SU-DHL-6 (cell line): ENCODE measurements at regions not wholly inside any gene's neighbourhood (a gene's known extent, or its start where the extent isn't known, plus 50 kb on each side); places are given as distances from the start of the nearest gene placed in this dataset.

Source experiments
- H2AFZ ChIP-seq: fragments of 200-600 bp; sonication (generic); 2 replicates; pipeline ENCODE4 v1.6.1; 2014; ENCODE audit warnings: low read depth, mild to moderate bottlenecking, moderate library complexity, mixed read lengths, antibody characterized with exemption, low read length; ENCODE audit not compliant: severe bottlenecking
- H3F3A ChIP-seq: fragments of 200-600 bp; shearing (Covaris generic); 2 replicates; pipeline ENCODE4 v1.6.0; 2016; ENCODE audit warnings: antibody characterized with exemption, mild to moderate bottlenecking; ENCODE audit not compliant: insufficient read depth
- H3K27ac ChIP-seq: fragments of 200-600 bp; sonication (generic); 2 replicates; pipeline ENCODE4 v1.5.1; 2016; ENCODE audit warnings: low read depth, mild to moderate bottlenecking, low read length, moderate library complexity, mixed read lengths
- H3K27me3 ChIP-seq: fragments of 200-600 bp; sonication (generic), shearing (Covaris generic); 2 replicates; pipeline ENCODE4 v1.6.0; 2014; ENCODE audit warnings: mild to moderate bottlenecking, low read length
- H3K36me3 ChIP-seq: fragments of 200-600 bp; sonication (generic); 2 replicates; pipeline ENCODE4 v1.6.1; 2014; ENCODE audit warnings: mild to moderate bottlenecking, low read length, mixed read lengths
- H3K4me2 ChIP-seq: fragments of 300-600, 200-600 bp; shearing (Covaris generic), sonication (generic); 2 replicates; pipeline ENCODE4 v1.6.0; 2014; ENCODE audit warnings: low read length, low read depth, mild to moderate bottlenecking; ENCODE audit not compliant: poor library complexity, severe bottlenecking
- H3K4me3 ChIP-seq: fragments of 200-600 bp; sonication (generic); 2 replicates; pipeline ENCODE4 v1.5.1; 2014; ENCODE audit warnings: antibody characterized with exemption, low read length, mild to moderate bottlenecking, mixed read lengths; ENCODE audit not compliant: insufficient read depth, poor library complexity, severe bottlenecking
- H3K79me2 ChIP-seq: fragments of 200-600 bp; sonication (generic); 2 replicates; pipeline ENCODE4 v1.6.1; 2014; ENCODE audit warnings: mild to moderate bottlenecking, low read length, moderate library complexity; ENCODE audit not compliant: insufficient read depth
- H3K9ac ChIP-seq: fragments of 200-600 bp; sonication (generic); 2 replicates; pipeline ENCODE4 v1.7.0; 2014; ENCODE audit warnings: mild to moderate bottlenecking, low read length
- H3K9me2 ChIP-seq: fragments of 200-600 bp; sonication (generic); replicated peaks from 2 replicates; pipeline ENCODE4 v1.6.1; 2014; ENCODE audit warnings: low read length; ENCODE audit not compliant: insufficient read depth
- H3K9me3 ChIP-seq: fragments of 200-600 bp; sonication (generic); 2 replicates; pipeline ENCODE4 v1.6.1; 2014; ENCODE audit warnings: low read length, mixed read lengths; ENCODE audit not compliant: insufficient read depth
- H4K20me1 ChIP-seq: fragments of 200-600 bp; sonication (generic); 2 replicates; pipeline ENCODE4 v1.6.1; 2014; ENCODE audit warnings: low read depth, mild to moderate bottlenecking, antibody characterized with exemption, low read length, moderate library complexity, mixed read lengths
- CTCF ChIP-seq: fragments of 200-600 bp; sonication (generic); IDR thresholded peaks from one replicate; pipeline ENCODE4 v1.5.1; 2017; ENCODE audit warnings: antibody characterized with exemption, mild to moderate bottlenecking, low read length, moderate library complexity; ENCODE audit not compliant: insufficient read depth, poor library complexity, severe bottlenecking
- EZH2phosphoT487 ChIP-seq: fragments of 200-600 bp; sonication (generic), shearing (Covaris generic); conservative IDR thresholded peaks from 2 replicates; pipeline ENCODE4 v1.6.1; 2018; ENCODE audit warnings: mild to moderate bottlenecking, antibody characterized with exemption, low read length, moderate library complexity, mixed read lengths

GRCh38 chr11:127057126-127057525, 56.6 kb upstream of the KIRREL3 start:
- no peaks in the 10 kb centered on the region for H3K9me2 ChIP-seq
- TF ChIP-seq CTCF (no peak), EZH2phosphoT487 (no peak)
- H3F3A ChIP-seq, result no peaks in the 10 kb centered on the region
- no peak overlapping the region for H2AFZ ChIP-seq
- H3K27me3 ChIP-seq, result no peaks in the 10 kb centered on the region
- H3K4me3 ChIP-seq, result no peak overlapping the region
- H3K36me3 ChIP-seq, result no peaks in the 10 kb centered on the region
- H3K9ac ChIP-seq, result no peak overlapping the region
- H3K79me2 ChIP-seq, result no peaks in the 10 kb centered on the region
- no peaks in the 10 kb centered on the region for H3K9me3 ChIP-seq
- H4K20me1 ChIP-seq, result no peaks in the 10 kb centered on the region
- H3K27ac ChIP-seq, result no peak overlapping the region
- no peak overlapping the region for H3K4me2 ChIP-seq

- no peak overlapping the region for H3K27ac ChIP-seq
- H3K27me3 ChIP-seq, result no peaks in the 10 kb centered on the region
- H3K36me3 ChIP-seq, result no peaks in the 10 kb centered on the region
- H4K20me1 ChIP-seq, result no peaks in the 10 kb centered on the region
- no peaks in the 10 kb centered on the region for H3K9me2 ChIP-seq
- no peaks in the 10 kb centered on the region for H3K9me3 ChIP-seq
- H2AFZ ChIP-seq, result no peak overlapping the region
- no peaks in the 10 kb centered on the region for H3K79me2 ChIP-seq
- no peak for TF ChIP-seq EZH2phosphoT487
- TF ChIP-seq CTCF, result no peak
- H3K4me3 ChIP-seq, result no peak overlapping the region
- no peak overlapping the region for H3K4me2 ChIP-seq
- no peaks in the 10 kb centered on the region for H3F3A ChIP-seq
- no peak overlapping the region for H3K9ac ChIP-seq
These were observed 55.9 kb upstream of the KIRREL3 start for GRCh38 chr11:127056338-127056971.

GRCh38 chr11:127055236-127055635, 54.7 kb upstream of the KIRREL3 start:
- Histone ChIP-seq H3K9me2 (no peaks in the 10 kb centered on the region), H3K27me3 (no peaks in the 10 kb centered on the region), H3K4me2 (no peak overlapping the region), H4K20me1 (no peaks in the 10 kb centered on the region), H3K36me3 (no peaks in the 10 kb centered on the region), H3K27ac (no peak overlapping the region), H3K79me2 (no peaks in the 10 kb centered on the region), H3F3A (no peaks in the 10 kb centered on the region), H3K9ac (no peak overlapping the region), H3K9me3 (no peaks in the 10 kb centered on the region), H2AFZ (no peak overlapping the region), H3K4me3 (no peak overlapping the region)
- TF ChIP-seq CTCF, result no peak
- no peak for TF ChIP-seq EZH2phosphoT487
